Peyer's patch (tissue), 4 donors: ENCODE measurements at regions not wholly inside any gene's neighbourhood (a gene's known extent, or its start where the extent isn't known, plus 50 kb on each side); places are given as distances from the start of the nearest gene placed in this dataset.

Experiments used
- CTCF ChIP-seq, 6 experiments: fragments of 450-650 bp in 4 of 6; fragments of 200-600 bp in 2 of 6; sonication (generic) in 1 of 6; IDR thresholded peaks; one replicate each; pipeline ENCODE4 v1.5.1; 2017 to 2019; ENCODE audit warnings: antibody characterized with exemption in 6 of 6, mild to moderate bottlenecking in 3 of 6, moderate library complexity in 1 of 6
- POLR2A ChIP-seq, 2 donors: fragments of 450-650 bp; IDR thresholded peaks; one replicate each; pipeline ENCODE4 v1.5.1; 2017; ENCODE audit warnings: antibody characterized with exemption in 2 of 2, mild to moderate bottlenecking in 2 of 2, moderate library complexity in 2 of 2

- TF ChIP-seq CTCF (IDR thresholded peaks at IDR 0.05) (no peak), POLR2A (IDR thresholded peaks at IDR 0.05) (no peak)
Measured at GRCh38 chr6:170111141-170111664, 179.7 kb downstream of the DLL1 start.
